Stimulated activated naive B cell treated with anti-CD40 and anti-IgM and Interleukin-4, amounts not matched to agents 10 μg/mL and 1 μg/mL and 100 μg/mL, for 72 hours (primary cell): ENCODE measurements at regions not wholly inside any gene's neighbourhood (a gene's known extent, or its start where the extent isn't known, plus 50 kb on each side); places are given as distances from the start of the nearest gene placed in this dataset.

ENCODE experiments used
- ATAC-seq, 2 donors: fragments of 150-1000 bp; cut with Tn5 transposase; replicated peaks; 2 replicates each; pipeline ENCODE4 v1.10.0; 2021; ENCODE audit warnings: moderate library complexity in 1 of 2
- DNase-seq: peaks from one replicate; pipeline ENCODE4 v3.0.0; 2021
- H3K27ac Mint-ChIP-seq: one replicate; pipeline ENCODE4 v1.8.0; 2022; ENCODE audit warnings: mild to moderate bottlenecking, mixed read lengths
- H3K27me3 Mint-ChIP-seq, 2 donors: one replicate each; pipeline ENCODE4 v1.8.0; 2022; ENCODE audit warnings: mixed read lengths in 2 of 2
- H3K36me3 Mint-ChIP-seq, 2 donors: one replicate each; pipeline ENCODE4 v1.8.0; 2022; ENCODE audit warnings: mixed read lengths in 2 of 2, mild to moderate bottlenecking in 1 of 2
- H3K4me1 Mint-ChIP-seq, 2 donors: one replicate each; pipeline ENCODE4 v1.8.0; 2022; ENCODE audit warnings: mixed read lengths in 2 of 2, mild to moderate bottlenecking in 1 of 2
- H3K4me3 Mint-ChIP-seq, 2 donors: one replicate each; pipeline ENCODE4 v1.8.0; 2022; ENCODE audit warnings: mild to moderate bottlenecking in 2 of 2, mixed read lengths in 2 of 2, moderate library complexity in 1 of 2
- H3K9me3 Mint-ChIP-seq, 2 donors: one replicate each; pipeline ENCODE4 v1.8.0; 2022; ENCODE audit warnings: mixed read lengths in 2 of 2, mild to moderate bottlenecking in 1 of 2

GRCh38 chr1:238681021-238681420 is 705.3 kb upstream of the CHRM3 start:
- no peaks in the 10 kb centered on the region for H3K36me3 Mint-ChIP-seq
- H3K9me3 Mint-ChIP-seq = peaks cover 3 to 7% of the 10 kb centered on the region in 2 donors
- no peaks in the 10 kb centered on the region for H3K4me1 Mint-ChIP-seq
- H3K4me3 Mint-ChIP-seq = no peak overlapping the region
- H3K27me3 Mint-ChIP-seq = no peaks in the 10 kb centered on the region
- ATAC-seq (no peak), DNase-seq (no peak)
- H3K27ac Mint-ChIP-seq = no peak overlapping the region

DNA sequence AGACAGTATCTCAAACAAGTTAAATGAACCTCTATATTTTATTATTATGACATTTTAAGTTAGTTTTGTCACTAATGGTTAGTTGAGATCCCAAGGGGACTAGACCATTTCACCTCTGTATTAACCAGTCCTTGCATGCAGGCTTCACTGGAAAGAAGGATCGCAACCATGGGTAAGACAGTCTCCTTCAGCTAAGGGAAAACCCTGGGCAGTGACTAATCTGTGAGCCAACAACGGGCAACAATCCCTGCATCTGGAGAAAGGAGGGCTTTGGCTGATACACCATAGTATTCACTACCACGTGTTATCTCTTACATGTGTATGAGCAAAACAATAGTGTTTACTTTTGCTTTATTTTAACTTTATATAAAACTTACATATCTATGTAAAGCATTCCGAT is 708.8 kb upstream of the CHRM3 start:
- Mint-ChIP-seq H3K36me3 (no peaks in the 10 kb centered on the region), H3K4me3 (no peak overlapping the region), H3K27me3 (no peaks in the 10 kb centered on the region), H3K27ac (no peak overlapping the region), H3K4me1 (peaks cover 0 to 3% of the 10 kb centered on the region in 2 donors), H3K9me3 (peaks cover 0 to 6% of the 10 kb centered on the region in 2 donors)
- no peak for DNase-seq
- ATAC-seq = no peak

GRCh38 chr1:238675221-238675620 is 711.1 kb upstream of the CHRM3 start:
- Mint-ChIP-seq H3K9me3 (peaks cover 0 to 2% of the 10 kb centered on the region in 2 donors), H3K4me3 (no peak overlapping the region), H3K27me3 (no peaks in the 10 kb centered on the region), H3K4me1 (peaks cover 0 to 3% of the 10 kb centered on the region in 2 donors), H3K36me3 (no peaks in the 10 kb centered on the region), H3K27ac (no peak overlapping the region)
- DNase-seq = no peak
- peak in 1 of 2 donors; percentile 41 for ATAC-seq

DNA sequence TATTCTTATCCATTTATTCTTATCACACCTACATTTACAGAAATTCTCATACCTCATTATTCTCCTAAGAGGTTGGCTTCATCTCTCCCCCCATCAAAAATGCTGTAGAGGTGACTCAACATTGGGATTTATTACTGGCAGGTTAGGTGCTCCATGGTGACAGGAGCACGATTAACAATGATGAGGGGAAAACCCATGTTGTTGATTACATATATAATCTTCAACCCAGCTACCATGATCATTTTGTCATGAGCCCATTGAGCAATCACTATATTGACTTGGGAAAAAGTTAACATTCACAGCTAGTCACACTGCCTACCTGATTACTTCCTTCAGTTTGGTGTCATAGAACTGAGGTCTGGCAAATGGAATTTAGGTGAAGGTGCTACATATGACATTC is 712.1 kb upstream of the CHRM3 start:
- Mint-ChIP-seq H3K36me3 (no peaks in the 10 kb centered on the region), H3K27me3 (no peaks in the 10 kb centered on the region), H3K4me1 (peaks cover 0 to 3% of the 10 kb centered on the region in 2 donors), H3K4me3 (no peak overlapping the region), H3K27ac (no peak overlapping the region), H3K9me3 (peaks cover 0 to 2% of the 10 kb centered on the region in 2 donors)
- no peak for ATAC-seq
- DNase-seq = no peak

DNA sequence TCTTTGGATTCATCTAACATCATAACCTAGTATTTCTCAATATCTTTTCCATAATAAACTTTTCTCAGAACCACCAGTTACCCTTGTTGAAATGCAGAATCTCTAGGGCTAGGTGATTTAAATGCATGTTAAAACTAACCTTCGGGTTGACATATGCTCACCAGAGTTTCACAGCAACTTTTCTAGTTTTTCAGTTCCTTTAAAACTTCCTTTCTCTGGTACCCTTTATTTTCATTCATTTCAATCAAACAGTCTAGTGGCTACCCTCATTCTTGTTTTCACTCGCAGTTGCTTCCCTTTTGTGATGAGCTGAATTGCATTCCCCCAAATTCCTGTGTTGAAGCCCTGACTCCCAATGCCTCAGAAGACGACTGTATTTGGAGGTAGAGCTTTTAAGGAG is 712.8 kb upstream of the CHRM3 start:
- peaks cover 0 to 3% of the 10 kb centered on the region in 2 donors for H3K4me1 Mint-ChIP-seq
- peaks cover 0 to 2% of the 10 kb centered on the region in 2 donors for H3K9me3 Mint-ChIP-seq
- no peak overlapping the region for H3K27ac Mint-ChIP-seq
- no peak for DNase-seq
- peak; percentile 65 to 78 for ATAC-seq
- no peak overlapping the region for H3K4me3 Mint-ChIP-seq
- H3K36me3 Mint-ChIP-seq = no peaks in the 10 kb centered on the region
- no peaks in the 10 kb centered on the region for H3K27me3 Mint-ChIP-seq

DNA sequence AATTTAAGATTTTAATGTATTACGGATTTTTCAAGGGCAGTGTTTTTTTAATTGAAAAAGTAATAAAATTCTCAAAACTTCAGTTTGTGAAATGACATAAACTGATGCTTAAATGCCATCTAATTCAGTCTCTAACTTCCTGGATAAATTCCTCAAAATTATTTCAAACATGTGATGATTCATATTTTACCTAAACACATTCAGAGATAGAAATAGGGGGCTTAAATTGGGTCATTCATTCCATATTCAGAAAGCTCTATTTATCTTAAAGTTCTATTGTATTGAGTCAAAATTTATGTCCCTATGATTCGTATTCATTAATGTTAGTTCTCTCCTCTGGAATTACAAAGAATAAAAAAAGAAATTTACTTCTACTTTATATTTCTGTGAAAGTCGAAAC is 713.6 kb upstream of the CHRM3 start:
- ATAC-seq (no peak), DNase-seq (no peak)
- Mint-ChIP-seq H3K36me3 (no peaks in the 10 kb centered on the region), H3K27ac (no peak overlapping the region), H3K27me3 (no peaks in the 10 kb centered on the region), H3K4me3 (no peak overlapping the region), H3K4me1 (peaks cover 0 to 3% of the 10 kb centered on the region in 2 donors), H3K9me3 (peaks cover 0 to 2% of the 10 kb centered on the region in 2 donors)

DNA sequence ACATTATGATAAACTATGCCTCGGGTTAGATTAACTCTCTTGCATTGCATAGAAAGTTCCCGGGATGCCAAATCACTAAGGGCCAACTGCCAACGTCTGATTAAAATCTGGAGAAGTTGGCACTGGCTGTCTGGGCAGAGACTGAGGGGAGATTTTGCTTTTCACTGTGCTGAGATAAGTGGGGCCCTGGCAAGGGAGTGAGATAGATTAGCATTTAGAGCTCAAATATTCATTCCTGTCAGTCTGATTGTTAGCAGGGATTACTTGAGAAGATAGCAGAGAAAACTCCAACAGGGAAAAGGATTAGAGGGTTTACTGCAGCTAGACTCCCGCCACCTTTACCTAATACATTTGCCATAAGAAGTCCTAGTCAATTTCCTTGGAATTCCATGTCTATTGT is 714.1 kb upstream of the CHRM3 start:
- DNase-seq = no peak
- peaks cover 0 to 2% of the 10 kb centered on the region in 2 donors for H3K9me3 Mint-ChIP-seq

GRCh38 chr1:238664139-238664538 is 722.2 kb upstream of the CHRM3 start:
- H3K4me3 Mint-ChIP-seq = no peak overlapping the region
- no peaks in the 10 kb centered on the region for H3K4me1 Mint-ChIP-seq
- peaks cover 2 to 5% of the 10 kb centered on the region in 2 donors for H3K9me3 Mint-ChIP-seq
- no peak overlapping the region for H3K27ac Mint-ChIP-seq
- ATAC-seq (no peak), DNase-seq (no peak)
- H3K36me3 Mint-ChIP-seq = no peaks in the 10 kb centered on the region
- H3K27me3 Mint-ChIP-seq = no peaks in the 10 kb centered on the region

More for the DNA sequence above, 714.1 kb upstream of the CHRM3 start:
- Mint-ChIP-seq H3K4me3 (no peak overlapping the region), H3K36me3 (no peaks in the 10 kb centered on the region), H3K27me3 (no peaks in the 10 kb centered on the region), H3K27ac (no peak overlapping the region), H3K4me1 (peaks cover 0 to 3% of the 10 kb centered on the region in 2 donors)
- ATAC-seq = no peak

DNA sequence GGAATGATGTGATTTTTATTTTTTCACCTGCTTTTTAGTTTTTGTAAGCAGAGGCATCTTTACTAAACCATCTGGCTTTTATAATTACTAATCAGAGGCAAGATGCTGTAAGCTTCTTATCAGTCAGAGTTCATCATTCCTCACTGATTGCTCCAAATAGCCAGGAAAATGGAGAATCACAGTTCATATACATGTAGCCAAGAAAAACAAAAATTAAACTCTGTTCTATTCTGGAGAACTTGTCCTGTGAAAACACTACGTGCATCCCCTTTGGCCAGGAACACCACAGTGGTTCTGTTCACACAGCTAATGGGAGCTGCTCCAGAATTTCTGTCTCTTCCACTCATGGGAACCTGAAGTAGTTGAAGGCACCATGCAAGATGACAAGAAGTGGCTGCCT is 725.5 kb upstream of the CHRM3 start:
- Mint-ChIP-seq H3K4me3 (no peak overlapping the region), H3K36me3 (no peaks in the 10 kb centered on the region), H3K4me1 (no peaks in the 10 kb centered on the region), H3K27me3 (no peaks in the 10 kb centered on the region), H3K27ac (no peak overlapping the region), H3K9me3 (peaks cover 3 to 10% of the 10 kb centered on the region in 2 donors)
- DNase-seq (no peak), ATAC-seq (no peak)

DNA sequence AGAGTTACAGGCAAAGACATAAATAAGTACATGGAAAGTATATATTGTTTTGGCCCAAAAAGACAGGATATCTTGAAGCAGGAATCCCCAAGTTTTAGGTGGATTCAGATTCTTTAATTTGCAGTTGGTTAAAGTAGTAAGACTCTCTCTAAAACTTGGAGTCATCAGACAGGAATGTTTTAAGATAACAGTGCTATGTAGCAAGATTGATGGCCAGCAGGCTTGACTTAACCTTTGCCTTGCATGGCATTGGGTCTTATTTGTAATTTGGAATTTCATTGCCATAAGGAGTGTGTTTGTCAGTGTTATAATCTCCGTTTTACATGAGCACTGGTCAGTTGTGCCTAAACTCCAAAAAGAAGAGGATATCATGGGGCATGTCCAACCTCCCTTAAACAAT is 727.6 kb upstream of the CHRM3 start:
- ATAC-seq (no peak), DNase-seq (no peak)
- no peaks in the 10 kb centered on the region for H3K27me3 Mint-ChIP-seq
- no peaks in the 10 kb centered on the region for H3K36me3 Mint-ChIP-seq
- no peak overlapping the region for H3K27ac Mint-ChIP-seq
- no peaks in the 10 kb centered on the region for H3K4me1 Mint-ChIP-seq
- H3K9me3 Mint-ChIP-seq = peaks cover 3 to 10% of the 10 kb centered on the region in 2 donors
- H3K4me3 Mint-ChIP-seq = no peak overlapping the region

- DNase-seq = no peak
- ATAC-seq = no peak
These were observed 732.6 kb upstream of the CHRM3 start for GRCh38 chr1:238653693-238654321.

GRCh38 chr1:238652346-238652968 is 733.9 kb upstream of the CHRM3 start:
- Mint-ChIP-seq H3K27me3 (no peaks in the 10 kb centered on the region), H3K27ac (no peak overlapping the region), H3K4me1 (no peaks in the 10 kb centered on the region), H3K4me3 (no peak overlapping the region), H3K9me3 (no peaks in the 10 kb centered on the region), H3K36me3 (no peaks in the 10 kb centered on the region)
- no peak for DNase-seq
- ATAC-seq = no peak

More at GRCh38 chr1:238653693-238654321, 732.6 kb upstream of the CHRM3 start:
- H3K4me1 Mint-ChIP-seq = no peaks in the 10 kb centered on the region
- no peak overlapping the region for H3K4me3 Mint-ChIP-seq
- peaks cover 0 to 5% of the 10 kb centered on the region in 2 donors for H3K9me3 Mint-ChIP-seq
- H3K27me3 Mint-ChIP-seq = no peaks in the 10 kb centered on the region
- H3K27ac Mint-ChIP-seq = no peak overlapping the region
- H3K36me3 Mint-ChIP-seq = no peaks in the 10 kb centered on the region

- no peak overlapping the region for H3K27ac Mint-ChIP-seq
- no peak overlapping the region for H3K4me3 Mint-ChIP-seq
- no peaks in the 10 kb centered on the region for H3K4me1 Mint-ChIP-seq
- ATAC-seq (no peak), DNase-seq (no peak)
- no peaks in the 10 kb centered on the region for H3K27me3 Mint-ChIP-seq
- H3K9me3 Mint-ChIP-seq = no peaks in the 10 kb centered on the region
- H3K36me3 Mint-ChIP-seq = no peaks in the 10 kb centered on the region
These were observed 737.2 kb upstream of the CHRM3 start for GRCh38 chr1:238649200-238649599.

- DNase-seq = no peak
- no peaks in the 10 kb centered on the region for H3K36me3 Mint-ChIP-seq
- H3K4me1 Mint-ChIP-seq = no peaks in the 10 kb centered on the region
- H3K4me3 Mint-ChIP-seq = no peak overlapping the region
- ATAC-seq = no peak
- H3K27ac Mint-ChIP-seq = no peak overlapping the region
- H3K9me3 Mint-ChIP-seq = no peaks in the 10 kb centered on the region
- no peaks in the 10 kb centered on the region for H3K27me3 Mint-ChIP-seq
These were observed 737.6 kb upstream of the CHRM3 start for GRCh38 chr1:238648751-238649150.

DNA sequence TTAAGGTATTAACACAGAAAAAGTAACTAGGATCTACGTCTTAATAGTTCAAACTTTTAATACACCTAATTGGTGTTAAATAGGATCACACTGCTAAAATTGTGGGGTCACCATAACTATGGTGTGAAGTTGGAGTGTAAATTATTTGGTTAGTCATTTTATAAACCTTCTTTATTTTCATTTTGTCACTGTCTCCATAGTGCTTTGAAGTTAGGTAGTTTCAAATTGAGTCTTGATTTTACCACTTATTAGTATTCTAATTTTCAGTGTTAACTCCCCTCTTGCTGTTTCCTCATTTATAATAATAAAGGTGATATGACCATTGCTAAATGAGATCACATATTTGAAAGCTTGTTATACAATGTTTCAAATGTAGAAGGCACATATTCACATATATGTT is 738.1 kb upstream of the CHRM3 start:
- no peaks in the 10 kb centered on the region for H3K4me1 Mint-ChIP-seq
- no peak overlapping the region for H3K27ac Mint-ChIP-seq
- H3K36me3 Mint-ChIP-seq = no peaks in the 10 kb centered on the region
- H3K27me3 Mint-ChIP-seq = no peaks in the 10 kb centered on the region
- ATAC-seq (no peak), DNase-seq (no peak)
- no peak overlapping the region for H3K4me3 Mint-ChIP-seq
- no peaks in the 10 kb centered on the region for H3K9me3 Mint-ChIP-seq
